D341Med (cell line): ENCODE measurements at regions not wholly inside any gene's neighbourhood (a gene's known extent, or its start where the extent isn't known, plus 50 kb on each side); places are given as distances from the start of the nearest gene placed in this dataset.
A peak's percentile ranks its signal among the peaks of the same experiment; 100 is the strongest.

Source experiments
- DNase-seq: peaks from one replicate; pipeline ENCODE4 v3.0.0; 2012; ENCODE audit warnings: low spot score

DNA sequence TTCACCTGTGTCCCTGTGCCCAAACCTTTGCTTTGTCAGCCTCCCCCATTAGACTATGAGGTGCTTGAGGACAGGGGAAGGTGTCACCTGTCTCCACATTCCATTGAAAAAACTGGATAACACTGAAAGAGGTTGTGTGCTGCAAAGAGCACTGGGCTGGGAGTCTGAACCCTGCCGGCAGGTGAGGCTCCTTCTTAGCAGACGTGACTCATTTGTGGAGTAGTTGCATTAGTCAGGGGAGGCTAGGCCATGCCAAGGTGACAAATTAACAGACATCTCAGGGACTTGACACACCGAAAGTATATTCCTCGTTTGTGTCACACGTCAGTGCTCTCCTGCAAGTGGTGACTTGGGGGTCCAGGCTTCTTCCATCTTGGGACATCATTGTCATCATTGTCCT lies 95.9 kb upstream of the STX18 start:
- no peak for DNase-seq

DNA sequence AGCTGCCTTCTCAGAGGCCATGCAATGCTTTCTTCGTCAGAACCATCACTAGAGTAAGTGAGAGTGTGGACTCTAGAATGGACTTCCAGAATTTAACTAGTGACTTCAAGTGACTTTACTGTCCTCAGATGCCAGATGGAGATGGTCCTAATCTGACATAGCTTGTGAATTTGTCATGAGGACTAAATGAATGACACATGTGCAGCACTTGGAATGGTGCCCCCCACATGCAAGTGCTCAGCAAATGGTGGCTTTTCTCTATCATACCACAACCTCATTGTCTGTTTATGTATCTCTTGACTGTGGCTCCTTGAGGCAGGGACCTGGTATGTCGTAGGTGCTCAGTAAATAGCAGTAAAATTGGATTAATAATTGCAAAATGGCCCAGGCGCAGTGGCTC lies 91.6 kb upstream of the STX18 start:
- DNase-seq, result no peak

DNA sequence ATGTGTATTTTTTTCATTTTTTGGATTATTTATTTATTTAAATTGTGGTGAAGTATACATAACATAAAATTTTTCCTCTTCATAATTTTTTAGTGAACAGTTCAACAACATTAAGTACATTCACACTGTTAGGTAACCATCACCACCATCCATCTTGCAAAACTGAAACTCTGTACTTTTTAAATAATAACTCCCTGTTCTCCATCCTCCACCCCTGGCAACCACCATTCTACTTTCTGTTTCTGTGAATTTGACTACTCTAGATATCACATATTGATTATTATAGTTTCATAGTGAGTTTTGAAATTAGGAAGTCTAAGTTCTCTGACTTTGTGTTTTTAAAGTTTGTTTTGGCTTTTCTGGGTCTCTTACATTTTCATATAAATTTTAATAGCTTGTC lies 89.3 kb upstream of the STX18 start:
- no peak for DNase-seq

DNA sequence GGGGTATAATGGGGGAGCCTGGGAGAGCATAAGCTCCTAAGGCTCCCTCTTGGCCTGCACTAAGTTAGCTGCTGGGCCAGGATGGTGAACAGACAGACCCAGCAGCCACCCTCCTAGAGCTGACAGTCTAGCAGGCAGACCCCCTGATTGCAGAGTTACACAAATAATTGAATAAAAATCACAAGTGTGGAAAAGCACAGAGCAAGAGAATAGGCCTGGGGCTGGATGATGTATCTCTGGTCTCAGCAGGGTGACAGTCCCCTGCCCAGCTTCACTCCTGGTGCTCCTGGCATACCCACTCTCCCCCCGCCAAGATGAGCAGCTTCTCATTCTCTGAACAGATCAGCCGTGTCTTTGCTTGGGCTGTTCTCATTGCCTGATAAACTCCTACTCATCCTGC lies 86.1 kb upstream of the STX18 start:
- no peak for DNase-seq

DNA sequence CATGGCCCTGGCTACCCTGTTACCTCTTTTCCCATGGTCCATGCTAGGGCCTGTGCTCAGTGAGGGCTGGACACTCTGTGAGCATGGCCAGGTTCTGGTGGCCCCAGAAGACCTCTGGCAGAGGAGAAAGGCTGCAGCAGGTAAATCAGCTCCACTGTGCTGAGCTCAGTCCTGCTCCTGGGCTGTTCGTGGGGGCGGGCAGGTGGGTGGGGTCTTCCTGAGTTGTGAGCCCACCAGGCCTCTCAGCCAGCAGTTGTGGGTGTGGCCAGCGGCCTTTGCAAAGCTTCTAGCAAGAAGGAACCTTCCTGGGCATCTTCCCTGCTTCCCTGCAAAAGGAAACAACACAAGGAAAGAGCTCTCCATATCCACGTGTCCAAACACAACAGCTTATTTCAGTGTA lies 85.3 kb upstream of the STX18 start:
- DNase-seq, result no peak

DNA sequence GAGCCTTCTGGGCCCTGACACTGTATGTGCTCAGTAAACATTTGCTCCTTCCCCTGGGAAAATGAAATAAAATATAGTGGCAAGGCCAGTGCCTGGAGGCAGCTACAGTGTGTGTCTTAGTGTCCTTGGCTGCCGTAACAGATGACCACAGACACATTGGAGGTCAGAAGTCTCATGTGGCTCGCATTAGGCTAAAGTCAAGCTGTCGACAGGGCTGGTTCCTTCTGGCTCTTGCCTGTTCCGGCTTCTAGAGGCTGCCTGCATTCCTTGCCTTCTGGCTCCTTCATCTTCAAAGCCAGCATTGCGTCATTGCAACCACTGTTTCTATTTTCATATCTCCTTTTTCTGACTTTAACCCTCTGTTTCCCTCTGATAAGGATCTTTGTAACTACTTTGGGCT lies 83.6 kb upstream of the STX18 start:
- peak; percentile 55 for DNase-seq

DNA sequence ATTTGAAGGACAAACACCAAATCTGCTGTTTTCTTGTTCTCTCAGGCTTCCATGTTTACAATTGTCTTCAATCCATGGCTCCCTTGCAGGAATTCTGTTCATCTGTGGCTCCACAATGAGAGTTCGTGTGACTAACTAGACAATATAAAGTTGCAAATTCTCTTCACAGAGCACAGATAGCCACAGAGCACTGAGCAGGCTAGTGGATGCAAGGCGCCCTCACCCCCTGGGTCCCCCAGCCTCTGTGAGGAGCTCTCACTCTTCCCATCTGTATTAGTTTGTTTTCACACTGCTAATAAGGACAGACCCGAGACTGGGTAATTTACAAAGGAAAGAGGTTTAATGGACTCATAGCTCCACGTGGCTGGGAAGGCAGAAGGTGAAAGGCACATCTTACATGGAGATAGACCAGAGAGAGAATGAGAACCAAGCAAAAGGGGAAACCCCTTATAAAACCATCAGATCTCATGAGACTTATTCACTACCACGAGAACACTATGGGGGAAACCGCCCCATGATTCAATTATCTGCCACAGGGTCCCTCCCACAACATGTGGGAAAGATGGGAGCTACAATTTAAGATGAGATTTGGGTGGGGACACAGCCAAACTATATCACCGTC lies 82.5 kb upstream of the STX18 start:
- DNase-seq, result no peak

DNA sequence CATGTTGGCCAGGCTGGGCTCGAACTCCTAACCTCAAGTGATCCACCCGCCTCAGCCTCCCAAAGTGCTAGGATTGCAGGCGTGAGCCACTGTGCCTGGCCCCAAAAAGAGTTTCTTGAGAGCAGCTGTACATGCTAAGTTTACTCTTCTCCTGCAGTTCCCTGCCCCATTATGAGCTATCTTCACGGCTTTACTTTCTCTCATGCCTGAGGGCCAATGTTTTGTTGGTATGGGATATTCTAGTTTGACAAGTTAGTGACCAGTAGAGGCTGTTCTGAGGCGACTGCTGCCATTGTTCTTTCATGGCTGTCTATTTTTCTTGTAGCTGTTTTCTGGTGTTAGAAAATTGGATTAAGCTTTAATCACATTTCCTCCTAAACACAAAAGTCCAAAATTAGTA lies 78.0 kb upstream of the STX18 start:
- no peak for DNase-seq

DNA sequence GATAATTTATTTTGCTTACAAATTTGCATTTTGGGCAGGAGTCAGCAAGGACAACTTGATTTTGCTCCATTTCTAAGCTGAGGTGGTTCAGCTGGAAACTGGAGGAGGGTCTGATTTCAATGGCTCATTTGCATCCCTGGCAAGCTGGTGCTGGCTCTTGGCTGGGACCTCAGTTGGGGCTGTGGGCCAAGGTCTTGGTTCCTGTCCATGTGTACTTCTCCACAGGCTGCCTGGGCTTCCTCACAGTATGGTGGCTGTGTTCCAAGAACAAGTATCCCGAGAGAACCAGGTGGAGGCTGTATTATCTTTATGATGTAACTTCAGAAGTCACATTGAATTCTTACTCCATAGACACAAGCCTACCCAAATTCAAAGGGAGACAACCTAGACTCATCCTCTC lies 77.0 kb upstream of the STX18 start:
- no peak for DNase-seq

DNA sequence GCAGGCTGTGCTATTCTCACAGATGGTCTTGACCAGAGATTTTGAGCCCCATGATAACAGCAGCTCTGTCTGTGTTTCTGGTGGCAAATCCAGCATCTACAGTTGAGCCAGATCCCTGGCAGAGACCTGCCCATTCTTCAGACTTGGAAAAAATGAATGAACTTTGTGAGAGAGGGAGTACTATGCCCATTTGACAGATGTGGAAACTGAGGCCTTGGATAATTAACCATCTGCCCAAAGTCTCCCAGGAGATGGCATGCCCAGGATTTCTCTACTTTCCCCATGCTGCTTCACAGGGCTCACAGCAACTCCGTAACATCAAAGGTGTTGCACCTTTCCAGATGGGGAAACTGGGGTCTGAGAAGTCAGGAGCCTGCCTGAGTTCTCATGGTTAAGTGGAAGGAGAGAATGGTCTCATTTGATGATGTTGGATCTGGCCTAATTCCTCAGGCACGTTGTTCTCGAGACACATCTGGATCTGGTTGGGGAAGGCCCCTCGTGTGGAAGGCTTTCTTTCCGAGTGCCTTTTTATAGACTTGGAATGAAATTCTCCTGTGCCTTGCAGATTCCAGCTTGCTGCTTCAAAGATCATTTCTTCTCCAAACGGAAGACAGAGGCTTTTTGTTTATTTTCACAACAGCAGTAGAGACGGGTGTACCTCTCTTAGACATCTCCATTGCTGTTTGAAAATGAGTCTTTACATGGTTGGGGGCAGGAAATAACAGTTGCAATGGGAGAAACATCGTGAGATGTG lies 73.3 kb upstream of the STX18 start:
- DNase-seq, result no peak

DNA sequence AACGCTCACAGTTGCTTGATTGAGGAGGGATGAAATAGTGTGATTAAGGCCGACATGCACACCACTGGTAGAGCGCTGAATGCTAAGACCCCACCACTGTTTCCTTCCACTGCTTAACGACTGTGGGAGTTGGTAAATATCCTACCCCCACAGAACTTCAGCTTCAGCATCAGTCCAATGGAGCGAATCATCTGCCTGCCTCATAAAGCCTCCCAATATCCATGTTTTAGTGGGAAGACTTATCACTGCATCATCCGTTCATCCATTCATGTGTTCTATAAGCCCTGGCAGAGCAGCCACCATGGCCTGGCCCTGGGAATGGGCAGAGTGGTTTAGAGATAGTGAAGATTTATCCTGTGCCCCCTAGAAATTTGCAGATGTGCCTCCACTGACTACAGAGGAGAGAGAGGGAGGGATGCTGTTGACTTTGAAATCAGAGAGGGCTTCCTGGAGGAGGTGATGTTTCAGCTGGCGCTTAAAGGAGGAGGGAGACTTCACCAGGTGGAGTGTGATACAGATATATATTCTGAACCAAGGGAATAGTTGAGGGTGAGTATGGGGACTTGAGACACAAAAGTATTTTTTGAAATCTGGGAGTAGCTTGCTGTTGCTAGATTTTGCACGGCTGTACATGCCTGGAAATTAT lies 71.9 kb upstream of the STX18 start:
- no peak for DNase-seq

DNA sequence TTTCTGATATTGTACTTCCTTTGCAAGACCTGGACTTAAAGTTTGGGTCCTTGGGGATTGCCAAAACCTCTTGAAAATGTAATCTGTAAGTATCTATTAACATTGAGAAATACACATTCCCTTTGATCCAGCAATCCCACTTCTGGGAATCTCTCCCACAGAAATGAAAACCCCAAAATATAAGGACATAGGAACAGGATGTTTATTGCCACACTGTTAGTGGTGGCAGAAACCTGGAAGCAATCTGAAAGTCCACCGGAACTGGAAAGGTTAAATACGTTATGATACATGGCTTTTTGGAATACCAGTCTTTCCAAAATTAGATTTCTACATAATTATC lies 71.2 kb upstream of the STX18 start:
- DNase-seq, result no peak

DNA sequence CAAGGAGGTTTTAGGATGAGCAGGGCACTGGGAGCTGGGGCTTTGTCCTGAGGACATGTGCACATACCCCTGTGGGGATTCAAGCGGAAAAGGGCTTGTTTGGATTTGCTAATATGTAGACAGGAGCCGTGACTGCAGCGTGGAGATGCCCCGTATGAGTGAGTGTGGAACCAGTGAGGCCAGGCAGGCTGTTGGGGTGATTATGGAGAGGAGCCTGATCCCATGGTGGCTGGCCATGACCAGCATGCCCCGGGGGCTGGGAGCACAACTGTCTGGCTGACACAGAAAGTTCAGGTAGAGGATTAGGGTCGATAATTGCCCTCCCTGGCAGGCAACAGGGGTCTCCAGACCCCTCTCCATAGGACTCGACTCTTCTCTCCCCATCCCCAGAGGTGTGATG lies 68.8 kb upstream of the STX18 start:
- peak; percentile 62 for DNase-seq

DNA sequence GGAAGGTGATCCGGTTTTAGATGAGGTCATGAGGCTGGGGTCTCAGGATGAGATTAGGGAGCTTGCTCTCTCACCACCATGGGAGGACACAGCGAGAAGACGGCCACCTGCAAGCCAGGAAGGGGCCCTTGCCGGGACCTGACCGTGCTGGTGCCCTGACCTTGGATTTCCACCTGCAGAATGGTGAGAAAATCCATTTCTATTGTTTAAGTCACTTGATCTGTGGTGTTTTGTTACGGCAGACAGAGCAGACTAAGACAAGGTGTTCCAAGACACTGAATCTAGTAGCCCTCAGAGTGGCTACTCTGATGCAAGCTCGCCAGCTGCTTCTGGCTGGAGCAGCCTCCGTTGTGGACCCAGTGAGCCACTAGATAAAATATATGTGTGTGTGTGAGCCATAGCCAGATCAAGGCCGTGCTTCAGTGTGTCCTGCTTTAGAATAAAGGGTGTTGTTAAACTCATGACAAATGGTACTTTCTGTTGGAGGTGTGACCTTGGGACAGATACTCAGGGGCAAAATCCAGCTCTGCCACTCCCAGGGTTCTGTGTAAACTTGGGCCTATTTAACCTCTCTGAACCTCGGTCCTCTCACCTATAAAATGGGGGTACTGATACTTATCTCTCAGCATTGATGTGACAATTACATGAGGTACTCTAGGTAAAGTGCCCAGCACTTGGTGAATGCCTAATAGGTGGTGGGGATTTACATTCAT lies 67.9 kb upstream of the STX18 start:
- DNase-seq, result no peak

DNA sequence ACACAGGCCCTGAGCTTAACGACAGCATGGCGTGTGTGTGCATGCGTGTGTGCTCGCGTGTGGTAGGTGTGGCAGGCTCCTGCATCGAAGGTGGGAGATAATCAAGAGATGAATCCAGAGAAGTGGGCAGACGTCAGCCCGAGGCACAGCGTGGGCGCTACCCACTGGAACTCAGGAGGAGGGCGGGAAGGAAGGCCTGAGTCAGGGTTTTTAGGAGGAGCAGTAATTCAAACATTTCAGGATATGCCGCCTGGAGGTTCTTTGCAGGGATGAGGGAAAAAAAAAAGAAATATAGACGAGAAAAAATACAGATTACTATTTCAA lies 66.3 kb upstream of the STX18 start:
- DNase-seq, result no peak

DNA sequence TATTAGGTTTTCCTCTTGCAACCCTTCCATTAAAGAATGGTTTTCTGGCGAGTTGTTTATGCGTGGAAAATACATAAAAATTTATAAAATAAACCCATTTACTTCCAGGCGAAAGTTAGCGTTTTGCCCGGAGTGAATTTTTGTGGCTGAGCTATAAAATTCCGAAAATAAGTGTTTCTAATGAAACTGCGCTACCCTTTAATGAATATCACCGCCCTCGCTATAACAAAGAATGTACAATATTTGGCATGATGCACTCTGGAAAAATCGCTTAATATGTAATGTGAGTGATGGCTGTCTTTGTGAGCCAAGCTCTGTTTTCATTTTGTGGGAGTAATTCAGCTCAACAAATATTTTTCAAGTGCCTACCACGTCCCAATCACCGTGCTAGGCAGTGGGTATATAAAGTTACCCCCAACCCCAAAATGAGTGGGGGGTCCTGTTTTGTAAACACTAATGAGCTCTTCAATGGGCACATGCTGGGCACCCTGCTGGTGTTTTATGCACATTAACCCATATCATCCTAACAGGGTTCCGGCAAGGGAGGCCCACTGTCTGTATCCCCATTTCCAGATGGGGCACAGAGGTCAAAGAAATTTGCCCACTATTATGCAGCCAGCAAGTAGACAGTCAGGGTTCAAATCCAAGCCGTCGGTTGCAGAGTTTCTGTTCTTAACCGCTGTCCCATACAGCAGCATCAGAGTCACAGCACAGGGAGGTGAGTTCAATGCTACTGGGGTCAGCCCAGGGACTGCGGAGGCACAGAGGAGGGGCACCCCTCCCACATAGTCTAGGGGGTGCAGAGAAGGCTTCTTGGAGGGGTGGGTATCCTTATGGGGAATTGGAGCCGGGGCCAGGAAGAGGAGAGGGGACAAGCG lies 65.7 kb upstream of the STX18 start:
- no peak for DNase-seq

DNA sequence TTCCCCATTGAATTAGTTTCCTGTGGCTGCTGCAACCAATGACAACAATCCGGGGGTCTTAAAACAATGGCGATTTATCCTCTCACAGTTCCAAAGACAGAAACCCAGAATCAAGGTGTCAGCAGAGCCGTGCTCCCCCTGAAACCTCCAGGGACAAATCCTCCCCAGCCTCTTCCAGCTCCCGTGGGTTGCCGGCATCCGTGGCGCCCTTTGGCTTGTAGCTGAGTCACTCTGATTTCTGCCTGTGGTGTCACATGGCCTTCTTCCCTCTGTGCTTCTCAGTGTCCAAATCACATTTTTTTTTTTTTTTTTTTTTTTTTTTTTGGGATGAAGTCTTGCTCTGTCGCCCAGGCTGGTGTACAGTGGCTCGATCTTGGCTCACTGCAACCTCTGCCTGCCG lies 64.5 kb upstream of the STX18 start:
- DNase-seq, result no peak

DNA sequence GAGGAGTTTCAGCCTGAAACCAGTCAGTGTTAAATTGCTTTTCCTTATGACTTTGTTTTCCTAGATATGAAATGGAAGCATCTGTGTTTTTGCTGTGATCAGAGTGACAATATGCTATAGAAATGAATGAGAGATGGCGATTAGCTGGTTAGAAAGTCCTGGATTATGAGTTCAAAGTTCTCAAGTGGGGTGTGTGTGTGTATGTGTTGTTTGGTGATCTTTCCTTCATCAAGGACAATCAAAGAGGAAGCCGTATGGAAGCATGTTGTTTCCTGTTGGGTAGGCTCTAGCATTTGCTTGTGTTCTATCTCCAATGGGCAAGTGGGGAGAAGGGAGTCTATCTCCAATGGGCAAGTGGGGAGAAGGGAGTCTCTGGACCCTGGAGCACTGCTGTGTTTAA lies 64.0 kb upstream of the STX18 start:
- DNase-seq, result no peak

DNA sequence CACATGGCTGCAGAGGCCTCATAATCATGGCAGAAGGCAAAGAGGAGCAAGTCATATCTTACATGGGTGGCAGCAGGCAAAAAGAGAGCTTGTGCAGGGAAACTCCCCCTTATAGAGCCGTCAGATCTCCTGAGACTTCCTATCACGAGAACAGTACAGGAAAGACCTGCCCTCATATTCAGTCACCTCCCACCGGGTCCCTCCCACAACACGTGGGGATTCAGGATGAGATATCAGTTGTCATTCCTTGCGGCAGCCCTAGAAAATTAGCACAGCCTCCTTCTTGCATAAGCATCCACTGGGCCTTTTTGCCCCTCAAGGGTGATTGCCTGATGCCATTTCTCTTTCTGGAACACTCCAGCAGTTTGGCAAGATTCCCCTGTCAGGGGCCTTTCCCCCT lies 61.7 kb upstream of the STX18 start:
- no peak for DNase-seq

DNA sequence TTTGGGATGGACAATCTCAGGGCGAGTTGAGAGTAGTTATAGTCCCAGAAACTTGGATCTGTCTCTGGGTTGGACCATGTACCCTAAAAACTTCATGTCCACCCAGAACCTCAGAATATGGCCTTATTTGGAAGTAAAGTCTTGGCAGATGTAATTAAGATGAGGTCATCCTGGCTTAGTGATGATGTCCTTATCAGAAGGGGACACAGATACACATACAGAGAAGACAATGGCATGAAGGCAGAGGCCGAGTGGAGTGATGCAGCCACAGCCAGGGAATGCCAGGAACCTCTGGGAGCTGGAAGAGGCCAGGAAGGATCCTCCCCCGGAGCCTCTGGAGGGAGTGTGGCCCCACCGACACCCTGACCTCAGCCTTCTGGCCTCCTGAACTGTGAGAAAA lies 61.2 kb upstream of the STX18 start:
- DNase-seq, result no peak

DNA sequence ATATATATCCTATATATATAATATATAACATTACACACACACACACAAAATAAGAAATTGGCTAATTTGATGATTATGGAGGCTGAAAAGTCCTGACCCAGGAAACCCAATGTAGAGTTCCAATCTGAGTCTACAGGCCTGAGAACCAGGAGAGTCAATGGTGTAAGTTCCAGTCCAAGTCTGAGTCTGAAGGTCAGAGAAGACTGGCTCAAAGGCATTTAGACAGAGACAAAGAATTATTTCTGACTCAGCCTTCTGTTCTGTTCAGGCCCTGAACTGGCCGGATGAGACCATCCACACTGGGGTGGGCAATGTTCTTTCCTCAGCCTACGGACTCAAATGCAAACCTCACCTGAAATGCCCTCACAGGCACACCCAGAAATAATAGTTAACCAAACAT lies 60.6 kb upstream of the STX18 start:
- no peak for DNase-seq

DNA sequence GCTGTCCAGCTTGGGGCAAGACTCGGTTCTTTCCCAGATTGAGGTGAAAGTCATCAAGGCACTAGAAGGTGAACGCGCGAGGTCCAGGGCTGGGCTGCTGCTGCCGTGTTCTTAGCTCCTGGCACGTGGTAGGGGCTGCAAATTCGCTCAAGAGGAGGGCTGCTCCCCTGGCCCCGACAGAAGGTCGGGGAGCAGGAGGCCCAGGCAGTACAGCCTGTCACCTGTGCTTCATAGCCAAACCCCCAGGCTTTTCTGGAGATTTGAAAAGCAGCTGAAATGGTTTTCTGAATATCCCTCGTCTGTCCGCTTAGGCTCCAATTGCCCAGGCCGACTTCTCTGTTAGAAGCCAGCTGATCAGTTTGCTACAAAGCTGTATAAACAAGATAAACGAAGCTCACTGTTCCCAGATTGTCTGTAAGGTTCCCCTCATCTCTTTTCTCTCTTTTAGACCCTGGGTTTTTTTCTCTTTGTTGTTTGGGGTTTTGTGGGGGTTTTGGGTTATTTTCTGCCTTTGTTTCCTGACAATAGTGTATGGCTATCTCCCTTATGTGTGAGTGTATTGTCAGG lies 60.0 kb upstream of the STX18 start:
- DNase-seq, result no peak
